Fibroblast of lung (primary cell): ENCODE measurements at regions not wholly inside any gene's neighbourhood (a gene's known extent, or its start where the extent isn't known, plus 50 kb on each side); places are given as distances from the start of the nearest gene placed in this dataset.

Experiments
- DNase-seq, 2 donors: peaks; one replicate each; pipeline versions ENCODE4 v3.0.0 to v3.0.0-alpha.2; 2010; ENCODE audit warnings: low read depth in 2 of 2
- H2AFZ ChIP-seq: 2 replicates; pipeline ENCODE4 v1.5.1; 2012; ENCODE audit warnings: low read length, control low read depth, inconsistent platforms
- H3K27ac ChIP-seq: 2 replicates; pipeline ENCODE4 v1.5.1; 2011; ENCODE audit warnings: low read length, control low read depth; ENCODE audit not compliant: insufficient read depth
- H3K27me3 ChIP-seq: 2 replicates; pipeline ENCODE4 v1.5.1; 2011; ENCODE audit warnings: mild to moderate bottlenecking, low read length; ENCODE audit not compliant: control insufficient read depth, insufficient read depth
- H3K36me3 ChIP-seq: 2 replicates; pipeline ENCODE4 v1.5.1; 2011; ENCODE audit warnings: low read length; ENCODE audit not compliant: control insufficient read depth, insufficient read depth
- H3K4me1 ChIP-seq: 2 replicates; pipeline ENCODE4 v1.5.1; 2011; ENCODE audit warnings: low read length; ENCODE audit not compliant: control insufficient read depth, insufficient read depth; ENCODE audit errors: extremely low read depth
- H3K4me2 ChIP-seq: 2 replicates; pipeline ENCODE4 v1.5.1; 2011; ENCODE audit warnings: low read length, control low read depth; ENCODE audit not compliant: insufficient read depth; ENCODE audit errors: extremely low read depth
- H3K4me3 ChIP-seq, 4 experiments: fragments of 200-600 bp in 1 of 4; sonication (generic) in 1 of 4; replicated peaks in 1 of 4; 2 replicates each; pipeline ENCODE4 v1.5.1; 2011 to 2016; ENCODE audit warnings: low read length in 4 of 4, low read depth in 3 of 4, mild to moderate bottlenecking in 3 of 4, control low read depth in 2 of 4, inconsistent platforms in 1 of 4, mixed read lengths in 1 of 4; ENCODE audit not compliant: insufficient read depth in 1 of 4; ENCODE audit errors: control extremely low read depth in 1 of 4
- H3K79me2 ChIP-seq: 2 replicates; pipeline ENCODE4 v1.5.1; 2012; ENCODE audit warnings: mild to moderate bottlenecking, low read length, inconsistent platforms; ENCODE audit not compliant: control insufficient read depth, insufficient read depth
- H3K9ac ChIP-seq: 2 replicates; pipeline ENCODE4 v1.5.1; 2011; ENCODE audit warnings: mild to moderate bottlenecking, low read length, control low read depth; ENCODE audit not compliant: insufficient read depth
- H3K9me3 ChIP-seq: 2 replicates; pipeline ENCODE4 v1.5.1; 2012; ENCODE audit warnings: low read depth, low read length; ENCODE audit not compliant: control insufficient read depth, insufficient read depth
- H4K20me1 ChIP-seq: 2 replicates; pipeline ENCODE4 v1.5.1; 2011; ENCODE audit warnings: low read length; ENCODE audit not compliant: control insufficient read depth, insufficient read depth; ENCODE audit errors: extremely low read depth
- EZH2 ChIP-seq: IDR thresholded peaks from 2 replicates; pipeline ENCODE4 v1.5.1; 2012; ENCODE audit warnings: low read length, control low read depth, mild to moderate bottlenecking; ENCODE audit errors: missing control alignments
- TF ChIP-seq, protein P1 (sequence below), 2 donors: IDR thresholded peaks in 1 of 2; conservative IDR thresholded peaks in 1 of 2; 1 replicate in 1 of 2; 2 replicates in 1 of 2; pipeline ENCODE4 v1.5.1; 2011 to 2012; ENCODE audit warnings: low read length in 2 of 2, control low read depth in 1 of 2, inconsistent platforms in 1 of 2, low read depth in 1 of 2, mild to moderate bottlenecking in 1 of 2

DNA sequence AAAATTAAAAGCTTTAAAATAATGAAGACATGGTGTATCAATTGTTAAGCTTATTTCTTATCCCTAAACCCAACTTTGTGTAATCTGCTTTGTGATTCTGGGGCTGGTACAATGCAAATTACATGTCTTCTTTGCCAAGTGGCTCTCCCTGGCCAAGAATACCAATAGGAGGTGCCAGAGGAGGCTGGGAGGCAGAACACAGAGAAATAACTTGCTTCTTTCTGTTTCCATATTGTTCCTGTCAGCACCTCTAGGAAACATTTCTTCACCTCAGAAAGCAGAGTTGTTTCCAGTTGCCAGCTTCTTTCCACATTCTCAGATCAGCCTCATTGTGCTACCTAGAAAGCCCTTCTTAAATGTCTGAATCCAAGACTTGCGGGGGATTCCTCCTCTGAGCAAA, 174.4 kb downstream of the MDFIC start:
- Histone ChIP-seq H3K4me2 (no peak overlapping the region), H2AFZ (no peak overlapping the region), H3K4me1 (no peaks in the 10 kb centered on the region), H4K20me1 (no peaks in the 10 kb centered on the region), H3K27me3 (no peaks in the 10 kb centered on the region), H3K79me2 (no peaks in the 10 kb centered on the region), H3K4me3 (no peak overlapping the region), H3K36me3 (no peaks in the 10 kb centered on the region), H3K27ac (no peak overlapping the region), H3K9ac (no peak overlapping the region), H3K9me3 (no peaks in the 10 kb centered on the region)
- no peak for DNase-seq
- TF ChIP-seq, protein P1, sequence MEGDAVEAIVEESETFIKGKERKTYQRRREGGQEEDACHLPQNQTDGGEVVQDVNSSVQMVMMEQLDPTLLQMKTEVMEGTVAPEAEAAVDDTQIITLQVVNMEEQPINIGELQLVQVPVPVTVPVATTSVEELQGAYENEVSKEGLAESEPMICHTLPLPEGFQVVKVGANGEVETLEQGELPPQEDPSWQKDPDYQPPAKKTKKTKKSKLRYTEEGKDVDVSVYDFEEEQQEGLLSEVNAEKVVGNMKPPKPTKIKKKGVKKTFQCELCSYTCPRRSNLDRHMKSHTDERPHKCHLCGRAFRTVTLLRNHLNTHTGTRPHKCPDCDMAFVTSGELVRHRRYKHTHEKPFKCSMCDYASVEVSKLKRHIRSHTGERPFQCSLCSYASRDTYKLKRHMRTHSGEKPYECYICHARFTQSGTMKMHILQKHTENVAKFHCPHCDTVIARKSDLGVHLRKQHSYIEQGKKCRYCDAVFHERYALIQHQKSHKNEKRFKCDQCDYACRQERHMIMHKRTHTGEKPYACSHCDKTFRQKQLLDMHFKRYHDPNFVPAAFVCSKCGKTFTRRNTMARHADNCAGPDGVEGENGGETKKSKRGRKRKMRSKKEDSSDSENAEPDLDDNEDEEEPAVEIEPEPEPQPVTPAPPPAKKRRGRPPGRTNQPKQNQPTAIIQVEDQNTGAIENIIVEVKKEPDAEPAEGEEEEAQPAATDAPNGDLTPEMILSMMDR (conservative IDR thresholded peaks at IDR 0.05 in 1 of 2, IDR thresholded peaks at IDR 0.05 in 1 of 2; ENCODE audit: low read depth in 1 of 2, low read length in 2 of 2): no peak

DNA sequence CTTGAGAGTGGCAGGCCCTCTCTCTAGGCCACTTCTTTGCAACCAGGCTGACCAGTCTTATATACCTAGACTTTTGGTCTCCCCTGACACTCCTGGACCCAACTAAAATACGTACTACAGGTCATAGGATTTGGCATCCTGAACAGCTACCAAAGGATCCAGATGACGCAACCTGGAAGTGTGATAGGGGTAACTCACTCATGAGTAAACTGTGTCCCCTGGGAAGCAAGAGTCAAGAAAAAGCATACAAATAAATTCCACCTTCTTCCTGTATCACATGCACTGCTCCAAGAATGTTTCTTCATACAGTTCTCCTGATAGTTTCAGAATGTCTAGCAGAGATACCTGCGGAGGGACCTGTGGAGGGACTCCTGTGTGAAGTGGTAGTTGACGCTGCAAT, 172.3 kb downstream of the MDFIC start:
- no peak overlapping the region for H2AFZ ChIP-seq
- no peaks in the 10 kb centered on the region for H3K9me3 ChIP-seq
- no peaks in the 10 kb centered on the region for H4K20me1 ChIP-seq
- TF ChIP-seq, protein P1 (conservative IDR thresholded peaks at IDR 0.05 in 1 of 2, IDR thresholded peaks at IDR 0.05 in 1 of 2; ENCODE audit: low read depth in 1 of 2, low read length in 2 of 2): no peak
- no peak for TF ChIP-seq EZH2
- H3K4me1 ChIP-seq: no peaks in the 10 kb centered on the region
- H3K36me3 ChIP-seq: no peaks in the 10 kb centered on the region
- no peaks in the 10 kb centered on the region for H3K79me2 ChIP-seq
- H3K27me3 ChIP-seq: no peaks in the 10 kb centered on the region
- no peak overlapping the region for H3K9ac ChIP-seq
- no peak overlapping the region for H3K4me3 ChIP-seq
- H3K4me2 ChIP-seq: no peak overlapping the region
- DNase-seq: no peak
- no peak overlapping the region for H3K27ac ChIP-seq

DNA sequence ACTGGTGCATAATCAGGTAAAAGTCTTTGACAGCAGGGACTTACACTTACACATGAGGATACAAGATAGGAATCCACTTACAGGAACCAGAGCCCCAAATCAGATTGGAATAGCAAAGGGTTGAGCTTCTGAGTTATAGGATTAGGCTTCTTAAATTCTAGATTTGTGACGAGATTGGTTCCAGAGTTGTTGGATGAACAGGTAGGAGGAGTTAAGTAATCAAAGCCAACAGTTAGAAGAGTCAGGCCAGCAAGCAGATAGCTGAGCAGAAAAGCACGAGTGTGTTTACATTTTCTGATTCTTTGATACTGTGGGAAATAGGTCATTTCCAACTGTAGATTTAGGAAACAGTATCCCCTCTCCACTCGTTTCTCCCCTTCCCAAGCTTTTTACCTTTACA, 167.0 kb downstream of the MDFIC start:
- H3K27me3 ChIP-seq: no peaks in the 10 kb centered on the region
- H3K9ac ChIP-seq: no peak overlapping the region
- H3K9me3 ChIP-seq: no peaks in the 10 kb centered on the region
- no peak for DNase-seq
- H2AFZ ChIP-seq: peak overlapping the region; percentile 24
- peaks cover 4% of the 10 kb centered on the region for H3K4me1 ChIP-seq
- H3K79me2 ChIP-seq: no peaks in the 10 kb centered on the region
- no peaks in the 10 kb centered on the region for H4K20me1 ChIP-seq
- no peak overlapping the region for H3K4me3 ChIP-seq
- H3K36me3 ChIP-seq: no peaks in the 10 kb centered on the region
- no peak overlapping the region for H3K4me2 ChIP-seq
- TF ChIP-seq, protein P1 (conservative IDR thresholded peaks at IDR 0.05 in 1 of 2, IDR thresholded peaks at IDR 0.05 in 1 of 2; ENCODE audit: low read depth in 1 of 2, low read length in 2 of 2): no peak
- TF ChIP-seq EZH2: no peak
- H3K27ac ChIP-seq: no peak overlapping the region
